ENCODE measurements at regions not wholly inside any gene's neighbourhood (a gene's known extent, or its start where the extent isn't known, plus 50 kb on each side); places are given as distances from the start of the nearest gene placed in this dataset.
"Not testable (repeated sequence)": the region's sequence is repeated elsewhere in the genome, so short reads cannot be mapped to it uniquely, and the experiment has no call there.

DNA sequence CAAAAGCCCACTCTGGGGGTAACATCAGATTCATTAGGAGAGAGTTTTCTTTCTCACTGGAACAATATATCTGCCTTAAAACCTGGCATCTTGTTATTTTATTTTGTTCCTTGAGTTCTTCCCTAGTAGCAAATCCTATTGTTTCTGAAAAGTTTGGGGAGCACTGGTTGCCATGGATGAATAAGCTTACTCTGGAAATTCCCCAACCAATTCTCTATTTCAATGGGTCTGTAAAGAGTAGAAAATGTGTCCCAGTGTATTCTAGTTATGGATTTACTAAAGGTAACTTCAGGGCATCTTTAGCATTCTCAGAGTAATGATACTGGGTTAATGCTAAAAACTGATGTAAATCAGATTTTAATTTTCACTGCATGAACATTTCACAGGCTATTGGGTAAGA lies 94.2 kb upstream of the S1PR3 start:
- H3K36me3 ChIP-seq (ENCODE audit: control insufficient read depth, insufficient read depth, low read length) = no peaks in the 10 kb centered on the region
- H3K4me3 ChIP-seq (ENCODE audit: low read depth, low read length) = no peak overlapping the region
- H3K4me1 ChIP-seq (ENCODE audit: control insufficient read depth, insufficient read depth, low read length) = no peaks in the 10 kb centered on the region
- no peaks in the 10 kb centered on the region for H3K9me3 ChIP-seq (ENCODE audit: control insufficient read depth, insufficient read depth, low read length)
- no peak overlapping the region for H3K9ac ChIP-seq (ENCODE audit: low read depth, low read length)
- H3K27me3 ChIP-seq (ENCODE audit: control insufficient read depth, insufficient read depth, low read length) = no peaks in the 10 kb centered on the region

DNA sequence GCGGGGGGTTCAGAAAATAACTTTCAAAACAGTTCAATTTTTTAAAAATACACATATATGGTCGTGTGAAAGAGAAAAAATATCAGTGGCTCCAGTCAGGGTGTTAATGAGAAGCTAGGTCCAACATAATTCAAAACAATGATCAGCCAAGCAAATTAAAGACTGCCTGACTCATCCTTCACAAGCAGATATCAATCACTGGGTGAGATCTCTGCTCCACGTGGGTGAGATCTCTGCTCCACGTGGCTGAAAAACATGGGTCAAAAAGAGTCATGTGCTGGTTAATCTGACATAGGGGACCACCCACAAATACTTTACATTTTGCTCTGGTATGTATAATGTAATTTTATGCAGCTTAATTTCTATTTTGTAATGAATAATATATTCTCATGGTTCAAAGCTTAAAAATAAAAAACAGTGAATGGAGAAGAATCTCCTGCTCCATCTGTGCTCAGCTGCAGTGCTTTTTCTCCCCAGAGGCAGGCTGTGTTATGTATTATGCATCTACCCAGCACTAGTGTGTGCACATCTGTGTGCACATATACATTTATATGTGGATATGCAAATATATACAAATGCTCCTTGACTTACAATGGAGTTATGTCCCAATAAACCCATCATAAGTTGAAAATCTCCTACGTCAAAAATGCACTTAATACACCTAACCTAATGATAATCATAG lies 93.1 kb upstream of the S1PR3 start:
- H3K4me3 ChIP-seq (ENCODE audit: low read depth, low read length) = no peak overlapping the region
- H3K9me3 ChIP-seq (ENCODE audit: control insufficient read depth, insufficient read depth, low read length) = no peaks in the 10 kb centered on the region
- H3K27me3 ChIP-seq (ENCODE audit: control insufficient read depth, insufficient read depth, low read length) = no peaks in the 10 kb centered on the region
- H3K4me1 ChIP-seq (ENCODE audit: control insufficient read depth, insufficient read depth, low read length) = no peaks in the 10 kb centered on the region
- no peaks in the 10 kb centered on the region for H3K36me3 ChIP-seq (ENCODE audit: control insufficient read depth, insufficient read depth, low read length)
- no peak overlapping the region for H3K9ac ChIP-seq (ENCODE audit: low read depth, low read length)

DNA sequence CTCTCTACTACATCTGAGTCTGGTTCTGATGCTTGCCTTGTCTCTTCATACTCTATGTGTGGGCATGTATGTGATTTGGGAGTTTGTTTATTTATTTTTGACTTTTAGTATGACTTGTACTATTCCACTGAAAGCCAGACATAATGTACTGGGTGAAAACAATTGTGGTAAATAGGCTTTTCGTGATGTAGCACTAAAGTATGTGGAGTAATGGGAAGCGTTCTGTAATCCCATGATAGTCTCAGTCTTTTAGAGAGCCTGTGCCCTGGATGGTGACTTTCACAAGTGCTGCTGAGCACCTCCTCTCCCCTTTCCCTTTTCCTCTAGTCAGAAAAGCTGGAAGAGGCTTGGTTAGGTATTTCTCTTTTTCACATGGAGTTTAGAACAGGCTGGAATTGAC lies 85.8 kb upstream of the S1PR3 start:
- H3K4me1 ChIP-seq (ENCODE audit: control insufficient read depth, insufficient read depth, low read length) = no peaks in the 10 kb centered on the region
- no peaks in the 10 kb centered on the region for H3K36me3 ChIP-seq (ENCODE audit: control insufficient read depth, insufficient read depth, low read length)

DNA sequence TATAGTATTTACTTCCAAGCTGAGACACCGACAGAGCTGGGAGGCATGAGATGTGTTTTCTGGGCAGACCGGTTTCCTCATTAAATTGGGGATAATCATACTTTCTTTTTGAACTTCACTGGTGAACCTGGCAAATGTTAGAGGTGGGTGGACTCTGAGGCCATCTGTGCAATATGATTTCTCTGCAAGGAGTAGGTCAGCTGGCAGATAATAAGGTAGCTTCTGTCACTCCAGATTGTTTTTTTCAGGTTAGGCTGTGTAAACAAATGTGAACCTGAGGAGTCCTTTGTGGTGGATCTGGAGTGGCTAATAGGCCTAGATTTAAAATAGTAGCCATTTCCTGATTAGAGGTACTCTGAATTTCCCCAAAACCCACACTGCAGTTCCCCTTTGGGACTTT lies 75.4 kb upstream of the S1PR3 start:
- Histone ChIP-seq H3K4me1 (ENCODE audit: control insufficient read depth, insufficient read depth, low read length) (no peaks in the 10 kb centered on the region), H3K27me3 (ENCODE audit: control insufficient read depth, insufficient read depth, low read length) (no peaks in the 10 kb centered on the region), H3K9me3 (ENCODE audit: control insufficient read depth, insufficient read depth, low read length) (peaks cover 9% of the 10 kb centered on the region), H3K36me3 (ENCODE audit: control insufficient read depth, insufficient read depth, low read length) (no peaks in the 10 kb centered on the region), H3K4me3 (ENCODE audit: low read depth, low read length) (no peak overlapping the region), H3K9ac (ENCODE audit: low read depth, low read length) (no peak overlapping the region)

More for the DNA sequence above, 85.8 kb upstream of the S1PR3 start:
- H3K27me3 ChIP-seq (ENCODE audit: control insufficient read depth, insufficient read depth, low read length) = no peaks in the 10 kb centered on the region
- H3K9ac ChIP-seq (ENCODE audit: low read depth, low read length) = no peak overlapping the region
- H3K4me3 ChIP-seq (ENCODE audit: low read depth, low read length) = no peak overlapping the region
- no peaks in the 10 kb centered on the region for H3K9me3 ChIP-seq (ENCODE audit: control insufficient read depth, insufficient read depth, low read length)

DNA sequence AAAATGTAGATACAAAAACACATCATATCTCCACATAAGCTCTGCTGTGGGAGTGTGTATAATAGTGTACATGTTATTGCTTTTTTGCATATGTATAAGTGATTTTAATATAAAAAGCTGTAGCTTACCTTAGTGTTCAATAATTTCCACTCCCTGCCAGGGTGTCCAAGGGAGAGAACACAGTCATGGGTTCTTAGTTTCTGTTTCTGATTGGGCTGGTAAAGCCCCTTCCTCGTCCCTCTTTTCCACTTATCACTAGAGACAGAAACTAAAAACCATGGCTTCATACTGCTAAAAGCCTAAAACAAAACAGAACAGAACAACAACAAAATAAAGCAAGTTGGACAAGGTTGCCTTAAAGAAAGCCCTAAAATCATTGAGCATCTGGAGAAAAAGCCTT lies 74.4 kb upstream of the S1PR3 start:
- Histone ChIP-seq H3K9me3 (ENCODE audit: control insufficient read depth, insufficient read depth, low read length) (peaks cover 9% of the 10 kb centered on the region), H3K36me3 (ENCODE audit: control insufficient read depth, insufficient read depth, low read length) (no peaks in the 10 kb centered on the region), H3K4me3 (ENCODE audit: low read depth, low read length) (no peak overlapping the region), H3K9ac (ENCODE audit: low read depth, low read length) (no peak overlapping the region), H3K4me1 (ENCODE audit: control insufficient read depth, insufficient read depth, low read length) (no peaks in the 10 kb centered on the region), H3K27me3 (ENCODE audit: control insufficient read depth, insufficient read depth, low read length) (no peaks in the 10 kb centered on the region)

DNA sequence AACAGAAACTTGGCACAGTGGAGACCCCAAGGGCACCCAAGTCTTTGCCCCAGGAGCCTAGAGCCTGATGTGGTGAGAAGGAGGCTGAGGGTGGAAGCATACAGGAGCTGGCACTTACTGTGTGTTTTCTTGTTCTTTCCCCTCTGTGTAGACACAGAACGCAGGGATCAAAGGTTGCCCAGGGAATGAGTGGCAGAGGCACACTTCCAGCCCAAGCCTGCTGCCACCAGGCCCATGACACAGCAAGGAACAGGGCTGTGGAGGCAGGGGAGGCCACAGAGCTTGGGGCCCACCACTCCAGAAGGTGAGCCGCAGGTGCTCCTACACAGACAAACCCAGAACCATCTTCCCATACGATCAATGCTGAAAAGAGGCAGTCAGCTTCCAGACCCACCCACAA lies 73.9 kb upstream of the S1PR3 start:
- H3K36me3 ChIP-seq (ENCODE audit: control insufficient read depth, insufficient read depth, low read length) = no peaks in the 10 kb centered on the region
- no peaks in the 10 kb centered on the region for H3K27me3 ChIP-seq (ENCODE audit: control insufficient read depth, insufficient read depth, low read length)
- no peaks in the 10 kb centered on the region for H3K4me1 ChIP-seq (ENCODE audit: control insufficient read depth, insufficient read depth, low read length)
- peaks cover 9% of the 10 kb centered on the region for H3K9me3 ChIP-seq (ENCODE audit: control insufficient read depth, insufficient read depth, low read length)
- no peak overlapping the region for H3K9ac ChIP-seq (ENCODE audit: low read depth, low read length)
- H3K4me3 ChIP-seq (ENCODE audit: low read depth, low read length) = no peak overlapping the region

DNA sequence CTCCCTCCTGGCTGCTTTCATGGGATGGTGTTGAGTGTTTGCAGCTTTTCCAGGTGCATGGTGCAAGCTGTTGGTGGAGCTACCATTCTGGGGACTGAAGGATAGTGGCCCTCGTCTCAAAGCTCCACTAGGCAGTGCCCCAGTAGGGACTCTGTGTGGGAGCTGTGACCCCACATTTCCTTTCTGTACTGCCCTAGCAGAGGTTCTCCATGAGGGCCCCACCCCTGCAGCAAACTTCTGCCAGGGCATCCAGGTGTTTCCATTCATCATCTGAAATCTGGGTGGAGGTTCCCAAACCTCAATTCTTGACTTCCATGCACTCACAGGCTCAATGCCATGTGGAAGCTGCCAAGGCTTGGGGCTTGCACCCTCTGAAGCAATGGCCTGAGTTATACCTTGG lies 72.7 kb upstream of the S1PR3 start:
- H3K9ac ChIP-seq (ENCODE audit: low read depth, low read length); H3K4me1 ChIP-seq (ENCODE audit: control insufficient read depth, insufficient read depth, low read length); H3K9me3 ChIP-seq (ENCODE audit: control insufficient read depth, insufficient read depth, low read length); H3K27me3 ChIP-seq (ENCODE audit: control insufficient read depth, insufficient read depth, low read length); H3K36me3 ChIP-seq (ENCODE audit: control insufficient read depth, insufficient read depth, low read length); H3K4me3 ChIP-seq (ENCODE audit: low read depth, low read length): not testable (repeated sequence)

DNA sequence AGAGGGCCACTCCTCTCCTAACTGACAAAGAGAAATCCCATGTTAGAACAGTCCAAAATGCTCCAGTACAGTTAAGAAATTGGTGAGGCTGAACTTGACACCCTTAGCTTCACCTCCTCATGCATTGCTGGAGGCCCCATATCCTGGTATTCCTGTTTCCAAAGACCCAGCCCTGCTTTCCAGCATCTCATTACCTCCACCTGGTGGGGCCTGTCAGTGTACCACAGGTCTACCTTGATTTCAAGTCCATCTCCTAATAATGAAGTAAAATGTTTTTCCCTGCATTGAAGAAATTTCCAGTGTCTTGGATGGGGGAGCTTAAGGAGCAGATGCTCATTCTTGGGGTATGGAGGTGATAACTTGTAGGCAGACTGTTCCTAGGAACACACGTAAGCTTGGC lies 70.6 kb upstream of the S1PR3 start:
- peaks cover 9% of the 10 kb centered on the region for H3K9me3 ChIP-seq (ENCODE audit: control insufficient read depth, insufficient read depth, low read length)
- H3K9ac ChIP-seq (ENCODE audit: low read depth, low read length) = no peak overlapping the region
- no peaks in the 10 kb centered on the region for H3K27me3 ChIP-seq (ENCODE audit: control insufficient read depth, insufficient read depth, low read length)
- no peaks in the 10 kb centered on the region for H3K4me1 ChIP-seq (ENCODE audit: control insufficient read depth, insufficient read depth, low read length)
- H3K4me3 ChIP-seq (ENCODE audit: low read depth, low read length) = no peak overlapping the region
- H3K36me3 ChIP-seq (ENCODE audit: control insufficient read depth, insufficient read depth, low read length) = no peaks in the 10 kb centered on the region

DNA sequence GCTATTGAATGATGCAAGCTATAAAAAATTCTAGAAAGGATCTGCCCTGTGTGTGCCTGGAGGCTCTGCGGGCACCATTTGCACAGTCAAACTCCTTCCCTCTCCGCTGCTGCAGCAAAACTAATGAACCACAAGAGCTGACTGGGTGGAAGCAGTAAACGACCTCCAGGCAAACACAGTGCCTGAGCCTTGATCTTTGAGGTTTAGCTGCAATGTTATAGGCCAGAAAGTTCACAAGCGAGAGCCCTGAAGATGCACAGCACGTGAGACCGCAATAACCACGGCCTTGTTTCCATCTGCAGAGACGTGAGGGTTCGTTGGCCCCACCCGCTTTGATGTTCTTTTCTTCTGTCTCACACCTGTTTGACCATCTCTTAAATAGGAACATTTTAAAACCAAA lies 69.2 kb upstream of the S1PR3 start:
- Histone ChIP-seq H3K36me3 (ENCODE audit: control insufficient read depth, insufficient read depth, low read length) (no peaks in the 10 kb centered on the region), H3K27me3 (ENCODE audit: control insufficient read depth, insufficient read depth, low read length) (no peaks in the 10 kb centered on the region), H3K4me3 (ENCODE audit: low read depth, low read length) (no peak overlapping the region), H3K4me1 (ENCODE audit: control insufficient read depth, insufficient read depth, low read length) (no peaks in the 10 kb centered on the region), H3K9me3 (ENCODE audit: control insufficient read depth, insufficient read depth, low read length) (peaks cover 9% of the 10 kb centered on the region), H3K9ac (ENCODE audit: low read depth, low read length) (no peak overlapping the region)

DNA sequence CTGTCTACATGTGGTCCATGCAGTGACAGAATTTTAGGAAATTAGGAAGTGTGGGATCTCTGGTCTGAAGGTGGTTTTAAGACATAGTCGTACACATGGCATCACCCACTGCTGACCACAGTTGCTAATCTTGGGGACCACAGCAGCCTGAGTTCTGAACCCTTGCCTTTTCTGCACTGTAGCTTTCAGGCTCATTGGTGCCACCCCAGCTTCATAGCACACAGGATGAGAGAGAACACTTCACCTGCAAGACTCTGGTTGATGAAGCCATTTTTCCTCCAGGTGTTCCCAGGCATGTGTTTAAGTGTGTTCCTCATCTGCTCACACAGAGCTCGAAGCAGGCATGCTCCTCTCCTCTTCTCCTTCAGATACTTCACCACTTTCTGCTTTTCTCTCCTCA lies 68.2 kb upstream of the S1PR3 start:
- H3K4me3 ChIP-seq (ENCODE audit: low read depth, low read length) = no peak overlapping the region
- H3K27me3 ChIP-seq (ENCODE audit: control insufficient read depth, insufficient read depth, low read length) = no peaks in the 10 kb centered on the region
- no peak overlapping the region for H3K9ac ChIP-seq (ENCODE audit: low read depth, low read length)
- peaks cover 5% of the 10 kb centered on the region for H3K9me3 ChIP-seq (ENCODE audit: control insufficient read depth, insufficient read depth, low read length)
- H3K4me1 ChIP-seq (ENCODE audit: control insufficient read depth, insufficient read depth, low read length) = no peaks in the 10 kb centered on the region
- H3K36me3 ChIP-seq (ENCODE audit: control insufficient read depth, insufficient read depth, low read length) = no peaks in the 10 kb centered on the region

DNA sequence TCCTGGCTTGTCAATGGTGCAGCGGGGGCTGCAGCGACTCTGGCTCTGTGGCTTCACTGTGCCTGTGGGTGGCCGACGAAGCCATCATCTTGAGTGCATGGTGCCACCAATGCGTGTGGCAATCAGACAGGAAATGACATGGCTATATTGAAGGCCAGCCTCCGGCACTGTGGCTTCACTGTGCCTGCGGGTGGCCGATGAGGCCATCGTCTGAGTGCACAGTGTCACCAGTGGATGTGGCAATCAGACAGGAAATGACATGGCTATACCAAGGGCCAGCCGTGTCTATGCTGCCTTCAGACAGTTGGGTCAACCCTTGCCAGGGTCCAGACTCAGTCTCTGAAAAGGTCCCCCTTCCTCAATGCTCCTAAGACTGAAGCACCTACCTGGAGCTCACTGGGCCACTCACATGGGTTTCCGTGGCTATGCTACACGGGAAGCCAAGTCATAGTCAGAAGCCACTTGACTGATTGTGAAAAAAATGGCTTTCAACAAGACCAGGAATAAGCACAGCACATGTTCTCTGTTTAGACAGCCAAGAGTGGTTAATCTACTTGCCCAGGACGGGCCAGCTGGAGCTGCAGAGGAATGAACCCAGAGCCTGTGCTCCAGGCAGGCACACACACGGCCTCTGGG lies 67.5 kb upstream of the S1PR3 start:
- Histone ChIP-seq H3K27me3 (ENCODE audit: control insufficient read depth, insufficient read depth, low read length) (no peaks in the 10 kb centered on the region), H3K9ac (ENCODE audit: low read depth, low read length) (no peak overlapping the region), H3K9me3 (ENCODE audit: control insufficient read depth, insufficient read depth, low read length) (peaks cover 5% of the 10 kb centered on the region), H3K4me1 (ENCODE audit: control insufficient read depth, insufficient read depth, low read length) (no peaks in the 10 kb centered on the region), H3K4me3 (ENCODE audit: low read depth, low read length) (no peak overlapping the region), H3K36me3 (ENCODE audit: control insufficient read depth, insufficient read depth, low read length) (no peaks in the 10 kb centered on the region)

DNA sequence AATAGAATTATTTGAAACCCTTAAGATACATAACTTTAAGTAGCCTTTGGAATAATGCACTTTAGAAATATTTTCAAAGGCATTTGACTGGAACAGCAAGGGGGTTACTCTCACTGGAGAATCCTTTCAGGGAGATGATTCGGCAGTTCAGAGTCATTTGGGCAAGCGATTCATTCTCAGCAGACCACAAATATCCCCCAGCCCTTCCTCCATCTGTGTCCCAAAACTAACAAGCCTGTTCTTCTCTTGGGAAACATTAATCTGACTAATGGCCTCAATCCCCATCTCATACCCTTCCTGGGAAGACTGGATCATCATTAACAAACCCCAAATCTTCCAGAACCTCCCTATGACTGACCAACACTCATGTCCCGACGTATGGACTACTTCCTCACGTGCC lies 65.8 kb upstream of the S1PR3 start:
- Histone ChIP-seq H3K36me3 (ENCODE audit: control insufficient read depth, insufficient read depth, low read length) (no peaks in the 10 kb centered on the region), H3K4me1 (ENCODE audit: control insufficient read depth, insufficient read depth, low read length) (no peaks in the 10 kb centered on the region), H3K9me3 (ENCODE audit: control insufficient read depth, insufficient read depth, low read length) (no peaks in the 10 kb centered on the region), H3K9ac (ENCODE audit: low read depth, low read length) (no peak overlapping the region), H3K27me3 (ENCODE audit: control insufficient read depth, insufficient read depth, low read length) (no peaks in the 10 kb centered on the region), H3K4me3 (ENCODE audit: low read depth, low read length) (no peak overlapping the region)

Data from iPS-15b (cell line).